HG02938 (cell line): ENCODE measurements at regions not wholly inside any gene's neighbourhood (a gene's known extent, or its start where the extent isn't known, plus 50 kb on each side); places are given as distances from the start of the nearest gene placed in this dataset.

Source experiments
- ATAC-seq: cut with Tn5 transposase; IDR thresholded peaks from one replicate; pipeline ENCODE4 v1.9.1; 2021; ENCODE audit warnings: mild to moderate bottlenecking, moderate library complexity; ENCODE audit not compliant: unreplicated experiment

- no peak for ATAC-seq
Observed at GRCh38 chr4:28341784-28342183, 1481.1 kb downstream of the STIM2 start.

GRCh38 chr4:28350485-28350884, 1489.8 kb downstream of the STIM2 start:
- no peak for ATAC-seq

- ATAC-seq = no peak
Observed at GRCh38 chr4:28351102-28351501, 1490.5 kb downstream of the STIM2 start.

GRCh38 chr4:28351826-28352225, 1491.2 kb downstream of the STIM2 start:
- ATAC-seq = no peak

GRCh38 chr4:28354880-28355656, 1494.4 kb downstream of the STIM2 start:
- ATAC-seq = no peak

- no peak for ATAC-seq
Observed at GRCh38 chr4:28357990-28358389, 1497.3 kb downstream of the STIM2 start.

GRCh38 chr4:28358606-28359005, 1498.0 kb downstream of the STIM2 start:
- no peak for ATAC-seq

GRCh38 chr4:28360681-28361080, 1500.0 kb downstream of the STIM2 start:
- ATAC-seq = no peak

GRCh38 chr4:28362169-28362568, 1501.5 kb downstream of the STIM2 start:
- ATAC-seq = no peak

GRCh38 chr4:28369499-28369898, 1508.9 kb downstream of the STIM2 start:
- ATAC-seq = no peak

- no peak for ATAC-seq
Observed at GRCh38 chr4:28373191-28373590, 1512.5 kb downstream of the STIM2 start.

GRCh38 chr4:28373601-28374000, 1513.0 kb downstream of the STIM2 start:
- no peak for ATAC-seq

GRCh38 chr4:28378109-28378830, 1517.6 kb downstream of the STIM2 start:
- no peak for ATAC-seq

- ATAC-seq = no peak
Observed at GRCh38 chr4:28385801-28386200, 1525.2 kb downstream of the STIM2 start.

GRCh38 chr4:28386776-28387175, 1526.1 kb downstream of the STIM2 start:
- no peak for ATAC-seq

GRCh38 chr4:28388471-28388870, 1527.8 kb downstream of the STIM2 start:
- no peak for ATAC-seq

- no peak for ATAC-seq
Observed at GRCh38 chr4:28391877-28392276, 1531.2 kb downstream of the STIM2 start.

GRCh38 chr4:28402751-28403150, 1542.1 kb downstream of the STIM2 start:
- no peak for ATAC-seq

GRCh38 chr4:28421221-28421620, 1560.6 kb downstream of the STIM2 start:
- ATAC-seq = no peak

- ATAC-seq = no peak
Observed at GRCh38 chr4:28426251-28426650, 1565.6 kb downstream of the STIM2 start.

GRCh38 chr4:28427306-28428085, 1566.9 kb downstream of the STIM2 start:
- no peak for ATAC-seq
